DND-41 (cell line): ENCODE measurements at regions not wholly inside any gene's neighbourhood (a gene's known extent, or its start where the extent isn't known, plus 50 kb on each side); places are given as distances from the start of the nearest gene placed in this dataset.

Source experiments
- ATAC-seq: fragments of 200-7000 bp; cut with Tn5 transposase; 3 replicates; pipeline ENCODE4 v1.9.1; 2021; ENCODE audit warnings: low read depth; ENCODE audit not compliant: insufficient read depth
- DNase-seq: peaks from one replicate; pipeline ENCODE4 v3.0.0-alpha.2; 2020
- H2AFZ ChIP-seq: 2 replicates; pipeline ENCODE4 v1.6.0; 2012; ENCODE audit warnings: low read depth, low read length
- H3K27ac ChIP-seq: 2 replicates; pipeline ENCODE4 v1.5.1; 2012; ENCODE audit warnings: low read length, inconsistent platforms
- H3K27me3 ChIP-seq: fragments of 200-600 bp; sonication (generic); 2 replicates; pipeline ENCODE4 v1.6.0; 2012; ENCODE audit warnings: low read length, mild to moderate bottlenecking, inconsistent platforms; ENCODE audit not compliant: insufficient read depth, poor library complexity
- H3K36me3 ChIP-seq: 2 replicates; pipeline ENCODE4 v1.5.1; 2012; ENCODE audit warnings: low read length, inconsistent platforms; ENCODE audit not compliant: insufficient read depth
- H3K4me1 ChIP-seq: 2 replicates; pipeline ENCODE4 v1.5.1; 2012; ENCODE audit warnings: mild to moderate bottlenecking, low read length; ENCODE audit not compliant: insufficient read depth
- H3K4me2 ChIP-seq: 2 replicates; pipeline ENCODE4 v1.6.0; 2012; ENCODE audit warnings: mild to moderate bottlenecking, moderate library complexity, low read length, inconsistent platforms; ENCODE audit not compliant: insufficient read depth
- H3K4me3 ChIP-seq, 2 experiments: fragments of 200-600 bp in 1 of 2; shearing (Covaris generic) in 1 of 2; 2 replicates each; pipeline ENCODE4 v1.5.1; 2012 to 2016; ENCODE audit warnings: inconsistent platforms in 2 of 2, low read length in 2 of 2, mild to moderate bottlenecking in 2 of 2, low read depth in 1 of 2, moderate library complexity in 1 of 2
- H3K79me2 ChIP-seq: 2 replicates; pipeline ENCODE4 v1.6.0; 2012; ENCODE audit warnings: low read length, inconsistent platforms; ENCODE audit not compliant: insufficient read depth
- H3K9ac ChIP-seq: 2 replicates; pipeline ENCODE4 v1.6.0; 2012; ENCODE audit warnings: low read depth, mild to moderate bottlenecking, inconsistent platforms, low read length, moderate library complexity
- H3K9me3 ChIP-seq: 2 replicates; pipeline ENCODE4 v1.5.1; 2012; ENCODE audit warnings: low read length, moderate library complexity, mild to moderate bottlenecking, inconsistent platforms; ENCODE audit not compliant: insufficient read depth, severe bottlenecking
- H4K20me1 ChIP-seq: 2 replicates; pipeline ENCODE4 v1.6.0; 2012; ENCODE audit warnings: low read length; ENCODE audit not compliant: insufficient read depth
- EZH2 ChIP-seq: IDR thresholded peaks from 3 replicates; pipeline ENCODE4 v1.6.1; 2012; ENCODE audit warnings: borderline replicate concordance, low read depth, mild to moderate bottlenecking, moderate library complexity, low read length, inconsistent platforms; ENCODE audit not compliant: severe bottlenecking
- TF ChIP-seq, protein P1 (sequence below): IDR thresholded peaks from 2 replicates; pipeline ENCODE4 v1.5.1; 2012; ENCODE audit warnings: borderline replicate concordance, low read length, moderate library complexity, mild to moderate bottlenecking; ENCODE audit not compliant: poor library complexity, severe bottlenecking; ENCODE audit errors: extremely low read depth

DNA sequence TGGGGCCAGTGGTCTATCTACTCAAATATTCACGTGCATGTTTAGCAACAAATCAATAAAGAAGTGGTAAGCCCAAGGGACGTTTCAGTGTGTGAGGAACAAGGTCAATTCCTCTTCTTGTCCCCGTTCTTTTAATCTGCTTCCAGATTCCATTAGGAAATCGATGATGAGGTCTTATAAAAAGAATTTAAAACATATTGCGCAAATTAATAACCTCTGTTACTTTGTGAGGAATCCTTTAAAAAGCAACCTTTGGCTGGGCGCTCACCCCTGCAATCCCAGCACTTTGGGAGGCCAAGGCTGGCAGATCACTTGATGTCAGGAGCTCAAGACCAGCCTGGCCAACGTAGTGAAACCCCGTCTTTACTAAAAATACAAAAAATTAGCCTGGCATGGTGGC, 113.0 kb upstream of the TMPRSS2 start:
- H3K27ac ChIP-seq, result no peak overlapping the region
- DNase-seq (no peak), ATAC-seq (no peak)
- peaks cover 7% of the 10 kb centered on the region; the same call in 1 of the 2 replicates for H3K4me1 ChIP-seq
- TF ChIP-seq, protein P1, sequence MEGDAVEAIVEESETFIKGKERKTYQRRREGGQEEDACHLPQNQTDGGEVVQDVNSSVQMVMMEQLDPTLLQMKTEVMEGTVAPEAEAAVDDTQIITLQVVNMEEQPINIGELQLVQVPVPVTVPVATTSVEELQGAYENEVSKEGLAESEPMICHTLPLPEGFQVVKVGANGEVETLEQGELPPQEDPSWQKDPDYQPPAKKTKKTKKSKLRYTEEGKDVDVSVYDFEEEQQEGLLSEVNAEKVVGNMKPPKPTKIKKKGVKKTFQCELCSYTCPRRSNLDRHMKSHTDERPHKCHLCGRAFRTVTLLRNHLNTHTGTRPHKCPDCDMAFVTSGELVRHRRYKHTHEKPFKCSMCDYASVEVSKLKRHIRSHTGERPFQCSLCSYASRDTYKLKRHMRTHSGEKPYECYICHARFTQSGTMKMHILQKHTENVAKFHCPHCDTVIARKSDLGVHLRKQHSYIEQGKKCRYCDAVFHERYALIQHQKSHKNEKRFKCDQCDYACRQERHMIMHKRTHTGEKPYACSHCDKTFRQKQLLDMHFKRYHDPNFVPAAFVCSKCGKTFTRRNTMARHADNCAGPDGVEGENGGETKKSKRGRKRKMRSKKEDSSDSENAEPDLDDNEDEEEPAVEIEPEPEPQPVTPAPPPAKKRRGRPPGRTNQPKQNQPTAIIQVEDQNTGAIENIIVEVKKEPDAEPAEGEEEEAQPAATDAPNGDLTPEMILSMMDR, result no peak
- no peak for TF ChIP-seq EZH2
- H3K36me3 ChIP-seq, result no peaks in the 10 kb centered on the region
- no peak overlapping the region for H2AFZ ChIP-seq
- H3K4me2 ChIP-seq, result no peak overlapping the region
- H3K27me3 ChIP-seq, result no peaks in the 10 kb centered on the region
- peaks cover 5% of the 10 kb centered on the region for H3K9me3 ChIP-seq
- no peak overlapping the region for H3K4me3 ChIP-seq
- H4K20me1 ChIP-seq, result no peaks in the 10 kb centered on the region
- H3K9ac ChIP-seq, result no peak overlapping the region
- no peaks in the 10 kb centered on the region for H3K79me2 ChIP-seq

DNA sequence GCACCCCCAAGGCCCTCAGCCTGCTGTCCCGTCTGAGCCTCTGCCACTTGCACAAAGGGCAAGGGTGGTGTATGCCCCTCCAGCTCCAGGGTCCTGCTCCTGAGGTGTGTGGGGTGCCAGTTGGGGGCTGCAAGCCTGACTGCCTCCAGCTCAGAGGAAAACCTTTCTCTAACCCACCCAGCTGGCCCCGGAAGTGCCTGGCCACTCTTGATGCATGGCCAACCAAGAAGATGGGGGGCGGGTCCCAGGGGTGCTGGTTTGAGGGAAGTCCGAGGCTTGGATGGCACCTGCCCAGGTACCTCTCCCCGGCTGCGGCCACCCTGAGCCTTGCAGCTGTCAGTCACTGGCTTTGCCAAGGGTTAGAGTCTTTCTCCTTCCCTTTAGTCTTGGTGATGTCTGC, 112.6 kb upstream of the TMPRSS2 start:
- no peaks in the 10 kb centered on the region for H3K27me3 ChIP-seq
- H3K4me3 ChIP-seq, result no peak overlapping the region
- DNase-seq (no peak), ATAC-seq (no peak)
- peaks cover 11% of the 10 kb centered on the region for H3K4me1 ChIP-seq
- H3K9ac ChIP-seq, result no peak overlapping the region
- TF ChIP-seq, protein P1, result no peak
- H4K20me1 ChIP-seq, result no peaks in the 10 kb centered on the region
- H3K9me3 ChIP-seq, result peaks cover 5% of the 10 kb centered on the region
- H2AFZ ChIP-seq, result no peak overlapping the region
- no peak overlapping the region for H3K27ac ChIP-seq
- H3K36me3 ChIP-seq, result no peaks in the 10 kb centered on the region
- H3K79me2 ChIP-seq, result no peaks in the 10 kb centered on the region
- no peak overlapping the region for H3K4me2 ChIP-seq

DNA sequence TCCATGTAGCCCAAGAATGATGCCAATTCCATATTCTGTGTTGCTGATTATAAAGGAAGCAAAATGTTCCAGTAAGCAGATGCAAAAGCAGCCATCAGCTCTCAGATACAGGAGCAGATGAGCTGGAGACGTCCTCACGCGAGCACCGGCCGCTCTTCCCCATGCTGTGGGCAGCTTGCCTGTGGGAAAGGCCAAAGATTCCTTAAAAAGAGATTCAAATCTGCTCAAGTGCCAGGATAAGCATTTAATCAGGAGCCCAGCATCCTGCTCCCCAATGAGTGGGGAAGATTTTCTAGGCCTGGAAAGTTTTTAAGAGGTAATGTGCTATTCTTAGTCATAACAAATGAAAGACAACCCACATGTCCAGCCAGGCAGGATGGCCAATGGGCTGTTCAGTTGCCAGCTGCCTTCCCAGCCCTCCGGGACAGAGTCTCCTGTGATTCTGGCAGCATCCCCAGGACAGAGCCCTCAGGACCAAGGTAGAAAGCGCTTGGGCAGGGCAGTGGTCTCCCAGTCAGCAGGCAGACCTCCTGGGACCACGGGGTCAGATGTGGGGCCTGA, 108.2 kb upstream of the TMPRSS2 start:
- no peaks in the 10 kb centered on the region for H4K20me1 ChIP-seq
- H3K9me3 ChIP-seq, result no peaks in the 10 kb centered on the region
- no peak for DNase-seq
- no peaks in the 10 kb centered on the region for H3K27me3 ChIP-seq
- no peak for ATAC-seq
- H3K4me2 ChIP-seq, result no peak overlapping the region
- H3K36me3 ChIP-seq, result no peaks in the 10 kb centered on the region
- peak overlapping the region; percentile 40 for H3K27ac ChIP-seq
- H3K79me2 ChIP-seq, result no peaks in the 10 kb centered on the region
- TF ChIP-seq, protein P1, result no peak
- no peak for TF ChIP-seq EZH2
- H3K4me1 ChIP-seq, result peaks cover 52% of the 10 kb centered on the region
- no peak overlapping the region for H3K4me3 ChIP-seq
- H3K9ac ChIP-seq, result no peak overlapping the region
- no peak overlapping the region for H2AFZ ChIP-seq

DNA sequence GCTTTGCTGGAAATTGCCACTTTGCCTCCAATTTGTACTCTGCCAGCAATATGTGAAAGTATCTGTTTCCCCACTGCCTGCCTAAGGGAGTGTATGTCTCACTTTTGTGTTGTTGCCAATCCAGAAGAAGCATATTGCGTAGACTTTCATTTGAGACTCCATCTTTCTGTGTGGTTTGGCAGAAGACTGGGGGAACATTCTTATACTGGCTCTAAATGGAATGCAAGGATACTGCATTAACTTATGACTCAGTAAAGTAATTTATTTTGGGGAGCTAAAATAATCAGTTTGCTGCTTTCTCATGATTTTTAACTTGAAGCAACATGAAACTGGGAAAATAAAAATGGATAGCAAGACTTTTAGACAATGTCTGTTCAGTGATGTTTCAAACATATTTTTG, 107.7 kb upstream of the TMPRSS2 start:
- no peak overlapping the region for H3K4me3 ChIP-seq
- H3K27me3 ChIP-seq, result no peaks in the 10 kb centered on the region
- H3K36me3 ChIP-seq, result no peaks in the 10 kb centered on the region
- peaks cover 52% of the 10 kb centered on the region for H3K4me1 ChIP-seq
- TF ChIP-seq, protein P1, result no peak
- TF ChIP-seq EZH2, result no peak
- H2AFZ ChIP-seq, result no peak overlapping the region
- no peaks in the 10 kb centered on the region for H4K20me1 ChIP-seq
- DNase-seq (no peak), ATAC-seq (no peak)
- H3K4me2 ChIP-seq, result no peak overlapping the region
- peak overlapping the region; percentile 40 for H3K27ac ChIP-seq
- H3K9ac ChIP-seq, result no peak overlapping the region
- H3K9me3 ChIP-seq, result no peaks in the 10 kb centered on the region
- H3K79me2 ChIP-seq, result no peaks in the 10 kb centered on the region
